Keratinocyte (primary cell): ENCODE measurements at regions not wholly inside any gene's neighbourhood (a gene's known extent, or its start where the extent isn't known, plus 50 kb on each side); places are given as distances from the start of the nearest gene placed in this dataset.

ENCODE experiments used
- CTCF ChIP-seq, 3 experiments: IDR thresholded peaks in 1 of 3; conservative IDR thresholded peaks in 1 of 3; optimal IDR thresholded peaks in 1 of 3; 2 replicates in 2 of 3; 3 replicates in 1 of 3; pipeline versions ENCODE3 to v1.5.1; 2011; ENCODE audit warnings: low read length in 3 of 3, mild to moderate bottlenecking in 3 of 3, moderate library complexity in 2 of 3, control low read depth in 1 of 3, inconsistent platforms in 1 of 3; ENCODE audit not compliant: insufficient read depth in 2 of 3; ENCODE audit errors: extremely low read depth in 1 of 3
- EZH2 ChIP-seq: IDR thresholded peaks from one replicate; pipeline ENCODE4 v1.6.1; 2012; ENCODE audit warnings: inconsistent platforms, mild to moderate bottlenecking, low read length, moderate library complexity

- TF ChIP-seq CTCF (optimal IDR thresholded peaks at IDR 0.05 in 1 of 3, IDR thresholded peaks at IDR 0.05 in 1 of 3, conservative IDR thresholded peaks at IDR 0.05 in 1 of 3; ENCODE audit: extremely low read depth in 1 of 3, insufficient read depth in 2 of 3, low read length in 3 of 3) (no peak), EZH2 (no peak)
Observed at GRCh38 chr9:99463131-99463530, 241.0 kb downstream of the SEC61B start.
